Epidermal melanocyte (primary cell): ENCODE measurements at regions not wholly inside any gene's neighbourhood (a gene's known extent, or its start where the extent isn't known, plus 50 kb on each side); places are given as distances from the start of the nearest gene placed in this dataset.
"Not testable (repeated sequence)": the region's sequence is repeated elsewhere in the genome, so short reads cannot be mapped to it uniquely, and the experiment has no call there.

Experiments used
- DNase-seq: peaks from one replicate; pipeline ENCODE4 v3.0.0; 2011; ENCODE audit warnings: low spot score; ENCODE audit not compliant: insufficient read length

DNA sequence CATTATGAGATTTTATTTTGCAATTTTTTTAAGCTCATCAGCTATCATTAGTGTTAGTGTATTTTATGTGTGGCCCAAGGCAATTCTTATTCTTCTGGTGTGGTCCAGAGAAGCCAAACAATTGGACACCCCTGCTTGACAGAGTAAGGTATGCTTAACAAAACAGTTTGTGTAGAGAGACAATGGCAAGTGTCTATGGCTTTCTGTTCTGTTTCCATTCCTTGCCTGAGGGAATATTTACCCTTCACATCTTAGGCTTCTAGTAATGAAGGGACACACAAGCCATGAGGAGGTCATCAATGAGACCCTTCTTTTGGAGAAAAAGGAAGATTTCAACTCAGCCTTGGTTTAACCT, 1278.4 kb upstream of the TENM4 start:
- DNase-seq = no peak

DNA sequence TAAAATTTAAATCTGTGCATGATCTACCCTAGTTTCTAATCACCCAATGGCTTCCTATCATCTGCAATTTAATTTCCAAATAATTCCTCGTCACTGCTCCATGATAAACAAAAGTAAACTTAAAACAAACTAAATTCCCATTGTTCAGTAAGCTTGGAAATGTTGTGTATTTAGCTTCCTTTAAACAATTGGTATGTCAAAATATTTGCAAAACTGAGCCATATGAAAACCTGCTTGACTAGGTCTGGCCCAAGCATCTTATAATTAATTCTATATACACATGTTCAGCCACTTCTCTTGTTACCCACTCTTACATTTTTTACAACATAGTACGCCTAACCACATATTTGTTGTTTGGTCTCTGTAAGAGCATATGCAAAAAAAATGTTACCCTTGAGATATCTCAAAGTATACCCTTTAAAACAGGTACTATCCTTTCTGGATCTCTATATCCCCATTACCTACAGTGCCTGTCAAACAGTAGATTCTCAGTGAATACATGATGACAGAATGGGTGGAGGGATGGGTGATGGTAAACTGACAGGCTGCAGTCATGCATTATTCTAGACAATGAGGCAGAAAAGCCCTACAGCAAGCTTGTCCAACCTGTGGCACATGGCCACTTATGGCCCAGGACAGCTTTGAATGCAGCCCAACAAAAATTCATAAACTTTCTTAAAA, 1277.9 kb upstream of the TENM4 start:
- DNase-seq = no peak

DNA sequence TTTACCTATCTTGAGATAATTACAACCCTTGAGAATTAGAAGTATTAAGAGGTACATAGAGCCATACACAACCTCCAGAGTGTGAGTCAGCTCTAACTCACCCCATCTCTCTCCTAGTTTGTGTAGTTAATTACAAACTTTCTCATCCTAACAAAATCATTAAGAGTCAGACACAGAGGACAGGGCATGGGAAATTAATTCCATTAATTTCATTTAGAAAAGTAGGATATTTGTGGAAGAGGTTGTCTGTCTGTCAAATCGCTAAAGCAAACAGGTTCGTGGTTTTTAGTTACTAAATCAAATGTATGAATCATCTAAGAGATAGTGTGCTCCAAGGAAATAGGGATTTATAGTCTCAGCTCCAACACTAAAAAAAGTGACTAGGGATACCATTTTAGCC, 1261.4 kb upstream of the TENM4 start:
- DNase-seq = no peak

DNA sequence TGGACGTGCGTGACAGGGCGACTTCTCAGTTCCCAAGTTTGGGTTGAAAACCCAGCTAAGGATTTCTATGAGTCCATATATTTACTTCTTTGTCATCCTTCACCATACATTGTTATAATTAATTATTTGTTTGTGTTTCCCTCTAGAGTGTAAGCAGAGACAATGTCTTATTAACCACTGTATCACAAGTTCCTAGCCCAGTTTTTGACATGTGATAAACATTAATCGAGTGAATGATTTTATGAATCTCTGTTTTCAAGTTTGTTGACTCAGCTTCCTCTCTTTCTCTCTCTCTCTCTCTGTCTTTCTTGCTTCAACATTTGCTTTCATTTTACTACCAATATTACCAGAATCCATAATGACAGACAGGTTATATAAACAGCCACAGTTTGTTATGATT, 1259.6 kb upstream of the TENM4 start:
- DNase-seq = no peak

DNA sequence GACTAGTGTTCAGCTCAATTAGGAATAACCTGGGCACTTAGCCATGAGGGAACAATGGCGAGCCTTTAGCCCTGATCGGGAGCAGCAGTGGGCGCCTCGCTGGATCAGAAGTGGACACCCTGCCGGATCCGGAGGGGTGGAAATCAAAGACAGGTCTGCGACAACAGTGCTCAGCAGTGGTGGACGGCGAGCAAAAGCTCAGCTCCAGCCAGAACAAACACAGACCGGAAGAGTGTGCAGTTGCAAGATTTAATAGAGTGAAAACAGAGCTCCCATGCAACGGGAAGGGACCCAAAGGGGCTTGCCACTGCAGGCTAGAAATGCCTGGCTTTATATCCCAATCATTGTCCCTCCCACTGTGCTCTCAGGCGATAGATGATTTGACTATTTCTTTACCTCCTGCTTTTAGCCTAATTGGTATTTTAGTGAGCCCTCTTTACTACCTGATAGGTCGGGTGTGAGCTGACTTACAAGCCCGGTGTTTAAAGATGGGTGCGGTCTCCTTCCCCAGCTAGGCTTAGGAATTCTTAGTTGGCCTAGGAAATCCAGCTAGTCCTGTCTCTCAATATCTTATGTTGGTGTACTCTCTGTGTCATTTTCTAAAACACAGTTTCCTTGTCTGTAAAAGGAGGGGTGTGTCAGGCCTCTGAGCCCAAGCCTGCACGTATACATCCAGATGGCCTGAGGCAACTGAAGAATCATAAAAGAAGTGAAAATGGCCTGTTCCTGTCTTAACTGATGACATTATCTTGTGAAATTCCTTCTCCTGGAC, 1258.8 kb upstream of the TENM4 start:
- not testable (repeated sequence) for DNase-seq

DNA sequence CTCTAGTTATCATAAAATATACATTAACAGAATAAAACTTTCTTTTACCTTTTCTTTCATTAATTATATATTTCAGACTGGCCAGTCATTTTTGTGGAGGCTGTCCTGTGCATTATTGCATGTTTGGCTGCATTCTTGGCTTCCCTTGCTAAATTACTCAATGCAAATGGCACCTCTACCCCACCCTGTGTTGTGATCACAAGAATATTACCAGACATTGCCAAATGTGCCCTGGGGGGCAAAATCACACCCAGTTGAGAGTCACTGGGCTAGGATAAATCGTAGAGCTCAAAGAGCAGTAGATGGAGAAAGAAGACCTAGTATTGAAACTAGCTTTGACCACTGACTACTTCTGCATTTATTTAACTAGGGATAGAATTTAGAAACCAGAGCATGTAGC, 1257.8 kb upstream of the TENM4 start:
- DNase-seq = no peak

DNA sequence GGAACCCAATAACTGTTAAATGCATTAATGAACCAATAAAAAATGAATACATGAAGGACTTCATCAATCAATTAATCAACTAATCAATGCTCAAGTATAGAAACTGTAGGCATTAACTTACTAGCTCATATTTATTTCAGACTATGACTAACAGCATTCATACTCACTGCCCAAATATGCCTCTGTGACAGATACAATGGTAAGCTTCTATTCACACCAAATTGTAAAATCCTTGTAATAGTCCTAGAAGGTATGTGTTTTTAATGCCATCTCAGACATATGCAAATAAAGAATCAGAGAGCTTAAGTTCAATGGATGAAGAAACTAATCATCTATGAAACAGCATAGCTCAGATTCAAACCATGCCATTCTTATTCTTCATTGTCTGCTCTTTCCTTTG, 1253.6 kb upstream of the TENM4 start:
- DNase-seq = no peak

DNA sequence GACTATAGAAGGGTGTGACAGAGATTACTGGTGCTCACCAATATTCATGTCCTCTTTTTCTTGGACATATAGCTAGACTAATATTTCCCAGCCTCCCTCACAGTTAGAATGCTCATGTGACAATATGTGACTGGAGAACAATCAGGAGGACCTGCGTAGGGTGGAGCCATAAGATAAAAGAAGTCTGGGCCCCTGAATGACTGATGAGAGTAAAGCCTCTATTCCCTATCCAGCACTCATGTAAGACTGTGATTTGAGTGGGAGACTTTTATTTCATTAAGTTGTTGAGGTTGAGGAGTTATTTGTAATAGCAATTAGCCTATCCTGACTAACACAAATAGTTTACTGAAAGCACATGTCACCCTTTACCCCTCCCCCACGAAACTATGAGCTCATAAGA, 1247.1 kb upstream of the TENM4 start:
- no peak for DNase-seq

DNA sequence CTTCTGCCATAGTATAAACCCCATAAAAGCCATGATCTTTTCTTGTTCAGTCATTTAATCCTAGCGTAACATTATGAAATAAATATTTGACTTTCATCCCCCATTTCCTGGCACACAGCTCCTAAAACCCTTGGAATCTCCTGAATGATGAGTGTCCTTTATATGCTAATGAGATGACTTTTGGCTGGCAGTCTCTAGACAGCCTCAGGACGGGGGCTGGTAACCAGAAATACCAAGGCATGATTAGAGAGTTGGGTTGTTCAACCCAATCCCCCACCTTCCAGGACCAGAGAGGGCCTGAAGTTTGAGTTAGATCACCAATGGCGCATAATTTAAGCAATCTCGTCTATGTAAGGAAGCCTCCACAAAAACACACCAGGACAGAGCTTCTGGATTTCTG, 1246.1 kb upstream of the TENM4 start:
- DNase-seq = no peak

DNA sequence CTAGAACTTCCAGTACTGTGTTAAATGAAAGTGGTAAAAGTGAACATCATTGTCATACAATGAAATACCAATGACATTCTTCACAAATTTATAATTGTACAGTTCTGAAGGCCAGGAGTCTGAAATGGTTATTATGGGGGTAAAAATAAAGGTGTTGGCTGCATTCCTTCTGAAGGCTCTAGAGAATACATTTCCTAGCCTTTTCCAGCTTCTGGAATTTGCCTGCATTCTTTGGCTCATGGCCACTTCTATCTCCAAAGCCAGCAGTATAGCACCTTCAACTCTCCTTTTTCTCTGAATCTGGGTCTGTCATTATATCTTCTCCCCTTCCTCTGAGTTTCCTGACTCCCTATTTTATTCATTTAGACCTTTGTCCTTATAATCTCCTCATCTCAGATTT, 1232.7 kb upstream of the TENM4 start:
- no peak for DNase-seq

DNA sequence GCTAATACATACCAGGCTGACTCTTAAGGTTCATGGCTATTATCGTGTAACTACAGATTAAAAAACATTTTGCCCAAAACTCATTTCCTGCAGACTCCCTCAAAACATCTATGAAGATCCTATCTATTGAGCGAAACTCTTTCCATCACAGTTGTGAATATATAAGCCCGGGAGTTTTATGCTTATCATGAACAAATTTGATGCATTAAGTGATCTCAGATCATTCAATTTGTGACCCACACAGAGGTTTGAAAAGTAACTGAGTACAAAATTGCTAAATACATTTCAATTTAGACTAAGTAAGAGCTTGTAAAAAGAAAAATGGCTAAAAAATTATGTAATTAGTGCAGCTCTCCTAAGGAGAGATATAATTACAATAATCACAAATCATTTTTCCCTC, 1228.8 kb upstream of the TENM4 start:
- no peak for DNase-seq

DNA sequence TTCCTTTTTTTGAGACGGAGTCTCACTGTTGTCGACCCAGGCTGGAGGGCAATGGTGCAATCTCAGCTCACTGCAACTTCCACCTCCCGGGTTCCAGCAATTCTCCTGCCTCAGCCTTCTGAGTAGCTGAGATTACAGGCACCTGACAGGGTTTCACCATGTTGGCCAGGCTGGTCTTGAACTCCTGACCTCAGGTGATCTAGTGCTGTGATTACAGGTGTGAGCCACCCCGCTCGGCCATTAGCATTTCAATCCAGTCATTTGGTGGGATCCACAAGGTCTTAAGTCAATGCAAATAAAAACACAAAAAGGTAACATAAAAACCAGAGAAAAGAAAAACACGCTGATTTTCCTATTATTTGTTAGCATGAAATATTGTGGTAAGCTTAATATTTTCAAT, 1227.2 kb upstream of the TENM4 start:
- DNase-seq = no peak

DNA sequence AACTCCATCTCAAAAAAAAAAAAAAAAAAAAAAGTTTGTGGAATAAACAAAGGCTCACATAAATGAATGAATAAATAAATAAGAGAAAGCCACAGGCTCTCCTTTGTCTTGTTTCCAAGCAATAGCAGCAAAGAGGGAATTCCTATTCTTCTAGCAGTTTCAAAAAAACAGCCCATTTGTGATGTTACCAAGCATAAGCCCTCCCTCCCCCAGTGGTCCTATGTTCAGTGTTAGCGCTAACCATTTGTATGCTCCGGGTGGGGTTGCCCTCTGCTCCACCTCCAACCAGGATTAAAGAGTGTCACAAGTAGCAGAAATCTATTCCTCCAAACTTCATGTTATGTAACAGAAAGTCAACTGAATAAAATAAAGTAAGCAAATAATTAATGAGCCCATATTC, 1215.0 kb upstream of the TENM4 start:
- no peak for DNase-seq

DNA sequence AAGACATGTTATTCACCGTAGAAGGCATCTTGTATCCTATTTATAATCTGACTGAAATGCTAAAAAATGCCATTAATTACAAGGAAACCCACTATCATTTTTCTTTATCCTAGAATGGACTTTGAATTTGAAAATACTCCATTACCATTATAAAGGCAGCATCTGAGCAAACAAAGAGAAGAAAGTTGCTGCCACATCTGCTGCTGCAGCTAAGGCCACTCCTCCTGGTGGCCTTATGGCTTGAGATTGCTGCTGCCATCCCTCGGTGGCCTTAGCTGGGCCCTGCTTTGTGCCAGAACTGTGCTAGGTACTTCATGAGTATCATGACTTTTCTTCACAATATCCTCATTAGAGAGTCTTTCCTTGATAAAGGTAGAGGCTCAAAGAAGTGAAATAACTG, 1210.1 kb upstream of the TENM4 start:
- DNase-seq = no peak

DNA sequence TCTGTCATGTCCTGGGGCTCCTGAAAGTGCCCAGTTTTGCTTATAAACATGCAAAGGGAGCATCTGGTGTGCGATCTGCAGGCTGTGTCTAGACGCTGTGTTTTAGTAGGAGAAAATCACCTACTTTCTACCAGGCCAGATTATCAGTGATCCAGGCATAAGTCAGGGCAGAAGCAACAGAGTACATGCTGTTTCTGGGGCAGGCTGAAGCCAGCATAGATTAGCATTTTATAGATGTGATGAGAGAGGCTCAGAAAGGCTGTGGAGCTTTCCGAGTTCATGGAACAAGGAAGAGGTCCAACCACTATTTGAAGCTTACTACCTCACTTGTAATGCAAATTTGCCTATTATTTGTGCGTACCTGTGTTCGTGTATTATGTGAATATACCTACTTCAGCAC, 1208.4 kb upstream of the TENM4 start:
- no peak for DNase-seq

DNA sequence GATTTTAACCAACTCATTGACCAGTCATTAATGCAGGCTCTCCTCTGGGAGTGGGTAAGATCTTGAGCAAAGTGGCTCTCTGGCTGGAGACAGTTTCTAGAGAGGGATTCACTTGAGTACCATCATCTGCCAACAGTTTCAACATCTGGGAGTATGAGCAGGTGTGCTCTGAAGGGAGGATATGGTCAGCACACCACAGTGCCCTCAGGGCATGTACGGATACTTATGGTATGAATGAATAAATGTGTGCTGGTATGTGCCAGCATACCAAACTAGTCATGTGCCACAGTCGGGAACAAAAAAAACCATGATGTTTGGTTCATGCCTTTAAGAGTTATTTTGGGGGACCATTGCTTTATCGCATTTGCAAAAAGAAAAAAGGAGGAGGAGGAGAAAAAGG, 1197.5 kb upstream of the TENM4 start:
- DNase-seq = no peak

DNA sequence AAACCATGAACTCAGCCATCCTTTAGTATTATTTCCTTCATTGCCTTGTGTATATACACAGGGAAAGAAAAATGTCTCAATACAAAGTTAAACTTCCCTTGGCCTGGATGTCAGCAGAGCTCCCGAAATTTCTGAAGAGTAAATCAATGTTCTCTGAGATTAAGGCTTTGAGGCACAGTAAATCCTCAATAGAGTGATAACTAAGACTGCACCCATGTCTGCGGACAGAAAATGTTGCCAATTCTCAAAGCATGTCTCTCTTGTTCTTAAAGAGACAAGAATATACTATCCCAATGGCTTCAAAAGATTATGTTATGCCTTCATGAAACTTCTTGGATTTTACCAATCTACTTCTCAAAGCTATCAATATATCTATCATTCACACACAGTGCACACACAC, 1196.7 kb upstream of the TENM4 start:
- DNase-seq = no peak

DNA sequence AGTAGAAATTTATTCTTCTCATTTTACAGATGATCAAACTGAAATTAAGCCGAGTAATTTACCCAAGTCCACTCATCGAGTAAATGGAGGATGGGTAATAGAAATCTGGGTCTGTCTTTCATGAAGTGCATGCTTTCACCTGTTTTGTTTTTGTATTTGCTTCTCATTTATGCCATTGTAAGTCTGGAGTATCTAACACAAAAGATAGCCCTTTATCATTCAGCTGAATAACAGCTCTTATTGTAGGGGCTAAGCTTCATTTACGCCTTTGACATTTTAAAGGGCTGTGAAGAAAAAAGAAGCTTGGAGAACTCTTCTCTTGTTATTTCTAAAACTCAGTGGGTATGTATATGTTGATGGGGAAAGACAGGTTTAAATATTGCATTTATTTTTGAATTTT, 1196.2 kb upstream of the TENM4 start:
- DNase-seq = no peak

DNA sequence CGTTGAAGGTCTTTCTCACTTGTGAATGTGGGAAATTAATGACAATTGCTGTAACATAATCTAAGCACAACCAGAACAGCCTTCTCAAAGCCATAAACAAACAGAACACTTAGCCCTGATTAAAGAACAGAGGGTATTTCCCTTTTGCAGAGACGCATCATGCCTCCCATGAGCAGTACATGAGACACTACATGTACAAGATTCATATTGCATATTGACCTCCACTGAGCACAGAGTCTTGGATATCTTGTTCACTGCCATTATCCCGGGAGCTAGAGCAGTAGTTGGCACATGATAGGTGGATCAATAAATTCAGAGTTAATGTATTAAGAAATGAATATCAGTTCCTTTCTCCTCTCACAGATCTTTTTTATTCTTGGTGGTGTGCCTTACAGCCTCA, 1194.3 kb upstream of the TENM4 start:
- DNase-seq = no peak

DNA sequence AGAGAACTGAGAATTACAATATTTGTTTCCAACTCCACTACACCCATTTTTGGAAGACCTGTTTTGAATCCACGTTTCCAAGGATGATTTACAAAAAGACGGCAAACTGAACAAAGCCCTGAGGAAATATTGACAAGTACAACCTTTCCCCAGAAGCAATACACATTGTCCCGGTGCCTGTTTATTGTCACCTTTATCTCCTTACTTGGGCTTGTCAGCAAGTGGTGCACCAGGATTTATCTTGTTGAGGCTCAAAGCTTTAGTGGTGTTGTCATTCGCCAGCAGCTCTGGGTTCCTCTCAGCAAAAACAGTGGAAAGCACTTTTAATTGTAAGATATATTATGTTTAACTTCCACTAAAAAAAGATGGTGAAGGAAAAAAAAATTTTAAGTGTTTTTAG, 1191.9 kb upstream of the TENM4 start:
- DNase-seq = no peak

DNA sequence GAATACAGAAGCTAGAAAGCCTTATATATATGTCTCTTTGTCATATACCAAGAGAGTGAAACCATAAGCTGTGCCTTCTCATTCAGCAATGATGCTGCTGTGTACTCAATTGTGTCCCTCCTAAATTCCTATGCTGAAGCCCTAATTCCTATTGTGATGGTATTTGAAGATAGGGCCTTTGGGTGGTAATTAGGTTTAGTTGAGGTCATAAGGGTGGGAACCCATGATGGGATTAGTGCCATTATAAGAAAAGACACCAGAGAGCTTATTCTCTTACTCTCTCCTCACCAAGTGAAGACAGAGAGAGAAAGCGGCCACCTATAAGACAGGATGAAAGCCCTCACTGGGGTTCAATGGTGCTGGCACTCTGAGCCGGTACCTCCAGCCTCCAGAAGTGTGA, 1191.3 kb upstream of the TENM4 start:
- no peak for DNase-seq

DNA sequence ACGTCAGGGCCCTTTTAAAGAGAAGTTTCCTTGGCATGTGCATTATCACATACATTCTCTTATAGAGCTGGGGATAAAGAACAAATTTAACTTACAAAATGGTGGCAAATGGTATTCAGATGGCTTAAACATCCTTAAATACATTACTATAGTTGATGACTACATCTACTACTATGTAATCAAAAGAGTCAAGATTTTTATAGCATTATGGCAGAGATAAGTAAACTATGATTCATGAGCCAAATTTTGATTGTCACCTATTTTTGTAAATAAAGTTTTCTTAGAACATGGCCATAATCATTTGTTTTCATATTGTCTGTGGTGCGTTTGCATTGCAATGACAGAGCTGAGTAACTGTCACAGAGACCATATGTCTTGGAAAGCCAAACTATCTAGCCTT, 1188.6 kb upstream of the TENM4 start:
- no peak for DNase-seq

DNA sequence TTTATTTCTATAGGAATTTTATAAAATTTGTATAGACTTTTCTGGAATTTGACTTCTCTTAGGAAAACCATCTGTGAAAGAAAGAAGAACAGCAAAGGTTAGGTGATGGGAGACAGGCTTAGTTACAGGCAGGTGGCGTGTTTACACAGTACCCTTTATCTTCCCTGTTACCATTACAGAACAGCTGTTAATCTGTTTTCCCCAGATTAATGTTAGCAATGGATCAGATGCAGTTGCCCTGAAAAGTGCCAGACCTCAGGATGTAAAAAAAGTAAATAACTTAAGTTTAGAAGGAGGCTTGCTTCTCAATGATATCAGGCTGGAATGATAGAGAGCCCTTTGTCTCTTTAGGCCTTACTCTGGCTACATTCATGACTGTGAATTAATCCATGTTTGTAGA, 1186.5 kb upstream of the TENM4 start:
- DNase-seq = no peak
